ENCODE measurements at regions not wholly inside any gene's neighbourhood (a gene's known extent, or its start where the extent isn't known, plus 50 kb on each side); places are given as distances from the start of the nearest gene placed in this dataset.
"Not testable (repeated sequence)": the region's sequence is repeated elsewhere in the genome, so short reads cannot be mapped to it uniquely, and the experiment has no call there.

DNA sequence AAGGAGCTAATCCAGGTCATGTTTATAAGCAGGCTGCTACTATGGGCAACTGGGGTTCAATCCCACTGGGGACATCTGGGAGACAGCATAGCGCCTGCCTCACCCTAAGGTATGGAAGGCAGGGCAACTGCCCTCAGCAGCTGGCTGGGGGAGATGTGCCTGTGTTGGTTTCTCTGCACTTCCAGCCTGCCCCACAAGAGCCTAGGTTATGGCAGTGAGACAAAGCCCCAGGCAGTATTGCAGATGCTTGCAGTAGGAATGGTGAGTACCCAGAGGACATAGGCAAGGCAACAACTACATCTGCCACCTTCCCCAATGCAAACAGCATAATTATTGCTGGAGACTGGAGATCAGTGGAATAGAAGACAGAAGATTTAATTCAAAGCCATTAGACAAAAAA lies 131.8 kb downstream of the NPIPA8 start:
- not testable (repeated sequence) for H3K27me3 ChIP-seq (ENCODE audit: control insufficient read depth in 5 of 5, insufficient read depth in 4 of 5, low read length in 5 of 5); H3K9me3 ChIP-seq (ENCODE audit: control insufficient read depth in 5 of 5, low read length in 5 of 5); H3K4me1 ChIP-seq (ENCODE audit: control insufficient read depth in 5 of 5, insufficient read depth in 5 of 5, low read length in 5 of 5); H3K4me3 ChIP-seq (ENCODE audit: low read depth in 1 of 5, low read length in 5 of 5); H3K27ac ChIP-seq (ENCODE audit: low read depth, low read length); H3K9ac ChIP-seq (ENCODE audit: low read length in 5 of 5); H3K36me3 ChIP-seq (ENCODE audit: control insufficient read depth in 5 of 5, insufficient read depth in 5 of 5, low read length in 5 of 5)

DNA sequence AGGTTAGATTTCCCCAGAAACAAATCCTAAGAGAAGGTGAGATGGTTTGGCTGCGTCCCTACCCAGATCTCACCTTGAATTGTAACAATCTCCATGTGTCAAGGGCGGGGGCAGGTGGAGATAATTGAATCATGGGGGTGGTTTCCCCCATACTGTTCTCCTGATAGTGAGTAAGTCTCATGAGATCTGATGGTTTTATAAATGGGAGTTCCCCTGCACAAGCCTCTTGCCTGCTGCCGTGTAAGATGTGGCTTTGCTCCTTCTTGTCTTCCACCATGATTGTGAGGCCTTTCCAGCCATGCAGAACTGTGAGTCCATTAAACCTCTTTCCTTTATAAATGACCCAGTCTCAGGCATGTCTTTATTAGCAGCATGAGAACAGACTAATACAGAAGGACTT lies 132.2 kb downstream of the NPIPA8 start:
- not testable (repeated sequence) for H3K36me3 ChIP-seq (ENCODE audit: control insufficient read depth in 5 of 5, insufficient read depth in 5 of 5, low read length in 5 of 5); H3K9ac ChIP-seq (ENCODE audit: low read length in 5 of 5); H3K27me3 ChIP-seq (ENCODE audit: control insufficient read depth in 5 of 5, insufficient read depth in 4 of 5, low read length in 5 of 5); H3K27ac ChIP-seq (ENCODE audit: low read depth, low read length); H3K9me3 ChIP-seq (ENCODE audit: control insufficient read depth in 5 of 5, low read length in 5 of 5); H3K4me3 ChIP-seq (ENCODE audit: low read depth in 1 of 5, low read length in 5 of 5); H3K4me1 ChIP-seq (ENCODE audit: control insufficient read depth in 5 of 5, insufficient read depth in 5 of 5, low read length in 5 of 5)

DNA sequence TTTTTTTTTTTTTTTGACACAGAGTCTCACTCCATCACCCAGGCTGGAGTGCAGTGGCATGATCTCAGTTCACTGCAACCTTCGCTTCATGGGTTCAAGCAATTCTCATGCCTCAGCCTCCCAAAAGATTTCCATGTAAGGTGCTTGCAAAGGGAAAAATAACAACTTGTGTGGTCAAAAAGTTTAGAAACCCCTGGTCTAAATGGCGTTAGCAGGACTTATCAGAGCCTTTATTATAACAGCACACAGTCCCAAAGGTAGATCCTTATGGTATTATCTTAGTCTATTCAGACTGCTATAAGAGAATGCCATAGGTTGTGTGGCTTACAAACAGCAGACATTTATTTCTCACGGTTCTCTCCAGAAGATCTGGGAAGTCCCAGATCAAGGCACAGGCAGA lies 135.0 kb downstream of the NPIPA8 start:
- H3K4me3 ChIP-seq (ENCODE audit: low read depth in 1 of 5, low read length in 5 of 5); H3K4me1 ChIP-seq (ENCODE audit: control insufficient read depth in 5 of 5, insufficient read depth in 5 of 5, low read length in 5 of 5); H3K9ac ChIP-seq (ENCODE audit: low read length in 5 of 5); H3K27me3 ChIP-seq (ENCODE audit: control insufficient read depth in 5 of 5, insufficient read depth in 4 of 5, low read length in 5 of 5); H3K27ac ChIP-seq (ENCODE audit: low read depth, low read length); H3K9me3 ChIP-seq (ENCODE audit: control insufficient read depth in 5 of 5, low read length in 5 of 5); H3K36me3 ChIP-seq (ENCODE audit: control insufficient read depth in 5 of 5, insufficient read depth in 5 of 5, low read length in 5 of 5): not testable (repeated sequence)

DNA sequence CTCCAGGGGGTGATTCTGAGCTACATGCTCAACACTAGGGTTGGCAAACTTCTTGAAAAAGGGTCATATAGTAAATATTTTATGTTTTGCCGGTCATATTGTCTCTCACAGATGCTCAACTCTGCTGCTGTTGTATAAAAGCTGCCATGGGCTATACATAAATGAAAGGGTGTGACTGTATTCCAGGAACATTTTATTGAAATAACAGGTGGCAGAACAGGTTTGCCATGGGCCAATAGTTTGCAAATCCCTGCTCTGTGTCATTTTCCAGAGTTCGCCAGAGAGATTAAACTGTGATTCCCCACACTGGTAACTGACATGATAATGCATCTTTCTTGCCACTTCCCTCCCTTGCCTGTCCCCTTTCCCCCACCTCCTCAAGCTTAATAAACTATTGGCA lies 144.1 kb downstream of the NPIPA8 start:
- H3K4me1 ChIP-seq (ENCODE audit: control insufficient read depth in 5 of 5, insufficient read depth in 5 of 5, low read length in 5 of 5); H3K9ac ChIP-seq (ENCODE audit: low read length in 5 of 5): not testable (repeated sequence)

DNA sequence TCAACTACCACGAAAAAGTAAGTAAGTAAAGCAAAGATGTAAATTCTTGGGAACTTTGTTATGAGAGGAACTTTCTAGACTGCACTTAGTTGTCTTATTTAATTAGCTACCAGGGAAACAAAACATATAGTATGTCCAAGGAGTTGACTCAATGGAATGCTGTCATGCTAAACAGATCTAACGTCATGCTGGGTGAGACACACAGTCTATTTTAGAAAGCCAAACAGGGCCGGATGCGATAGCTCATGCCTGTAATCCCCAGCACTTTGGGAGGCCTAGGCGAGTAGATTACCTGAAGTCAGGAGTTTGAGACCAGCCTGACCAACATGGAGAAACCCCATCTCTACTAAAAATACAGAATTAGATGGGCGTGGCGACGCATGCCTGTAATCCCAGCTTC lies 146.4 kb downstream of the NPIPA8 start:
- H3K9ac ChIP-seq (ENCODE audit: low read length in 5 of 5); H3K27ac ChIP-seq (ENCODE audit: low read depth, low read length); H3K4me1 ChIP-seq (ENCODE audit: control insufficient read depth in 5 of 5, insufficient read depth in 5 of 5, low read length in 5 of 5); H3K36me3 ChIP-seq (ENCODE audit: control insufficient read depth in 5 of 5, insufficient read depth in 5 of 5, low read length in 5 of 5); H3K27me3 ChIP-seq (ENCODE audit: control insufficient read depth in 5 of 5, insufficient read depth in 4 of 5, low read length in 5 of 5); H3K9me3 ChIP-seq (ENCODE audit: control insufficient read depth in 5 of 5, low read length in 5 of 5); H3K4me3 ChIP-seq (ENCODE audit: low read depth in 1 of 5, low read length in 5 of 5): not testable (repeated sequence)

More for the DNA sequence above, 144.1 kb downstream of the NPIPA8 start:
- H3K27me3 ChIP-seq (ENCODE audit: control insufficient read depth in 5 of 5, insufficient read depth in 4 of 5, low read length in 5 of 5); H3K9me3 ChIP-seq (ENCODE audit: control insufficient read depth in 5 of 5, low read length in 5 of 5); H3K4me3 ChIP-seq (ENCODE audit: low read depth in 1 of 5, low read length in 5 of 5); H3K36me3 ChIP-seq (ENCODE audit: control insufficient read depth in 5 of 5, insufficient read depth in 5 of 5, low read length in 5 of 5); H3K27ac ChIP-seq (ENCODE audit: low read depth, low read length): not testable (repeated sequence)

DNA sequence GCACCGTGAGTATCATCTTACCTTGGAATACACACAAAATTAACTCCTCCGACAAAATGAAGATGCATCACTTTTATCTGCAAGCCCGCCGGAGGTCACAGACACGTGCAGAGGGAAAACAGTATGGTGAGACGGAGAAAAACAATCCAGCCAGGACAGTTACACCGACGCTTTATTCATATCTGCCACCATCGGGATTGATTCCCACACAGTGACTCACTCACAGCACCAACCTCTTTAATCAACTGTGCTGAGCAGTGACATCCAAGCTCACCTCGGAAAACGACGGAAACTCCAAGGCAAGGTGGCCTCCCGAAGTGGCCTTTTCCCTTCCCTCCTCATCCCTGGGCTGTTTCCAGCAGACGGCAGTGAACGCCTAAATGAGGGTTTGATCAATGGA lies 151.8 kb downstream of the NPIPA8 start:
- H3K27ac ChIP-seq (ENCODE audit: low read depth, low read length); H3K4me3 ChIP-seq (ENCODE audit: low read depth in 1 of 5, low read length in 5 of 5); H3K27me3 ChIP-seq (ENCODE audit: control insufficient read depth in 5 of 5, insufficient read depth in 4 of 5, low read length in 5 of 5); H3K9me3 ChIP-seq (ENCODE audit: control insufficient read depth in 5 of 5, low read length in 5 of 5); H3K9ac ChIP-seq (ENCODE audit: low read length in 5 of 5); H3K4me1 ChIP-seq (ENCODE audit: control insufficient read depth in 5 of 5, insufficient read depth in 5 of 5, low read length in 5 of 5); H3K36me3 ChIP-seq (ENCODE audit: control insufficient read depth in 5 of 5, insufficient read depth in 5 of 5, low read length in 5 of 5): not testable (repeated sequence)

DNA sequence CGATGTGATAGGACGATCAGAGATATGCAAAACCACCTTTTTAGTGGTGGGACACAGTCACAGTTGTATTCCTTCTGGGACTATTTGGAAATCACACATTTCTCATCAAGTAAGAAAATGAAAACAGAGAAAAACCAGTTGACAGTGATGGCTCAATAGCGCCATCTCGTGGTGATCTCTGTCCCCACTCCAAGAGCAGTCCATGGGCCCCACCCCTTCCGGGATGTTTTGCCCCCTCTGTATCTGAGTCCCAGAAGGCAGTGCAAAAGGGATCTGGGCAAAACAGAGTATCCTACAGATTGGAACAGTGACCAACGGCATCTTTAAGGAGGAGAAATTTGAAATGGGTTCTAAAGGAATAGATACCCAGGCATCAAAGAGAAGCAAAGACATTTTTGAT lies 155.5 kb downstream of the NPIPA8 start:
- not testable (repeated sequence) for H3K27ac ChIP-seq (ENCODE audit: low read depth, low read length); H3K9me3 ChIP-seq (ENCODE audit: control insufficient read depth in 5 of 5, low read length in 5 of 5); H3K27me3 ChIP-seq (ENCODE audit: control insufficient read depth in 5 of 5, insufficient read depth in 4 of 5, low read length in 5 of 5); H3K36me3 ChIP-seq (ENCODE audit: control insufficient read depth in 5 of 5, insufficient read depth in 5 of 5, low read length in 5 of 5); H3K4me3 ChIP-seq (ENCODE audit: low read depth in 1 of 5, low read length in 5 of 5); H3K9ac ChIP-seq (ENCODE audit: low read length in 5 of 5); H3K4me1 ChIP-seq (ENCODE audit: control insufficient read depth in 5 of 5, insufficient read depth in 5 of 5, low read length in 5 of 5)

DNA sequence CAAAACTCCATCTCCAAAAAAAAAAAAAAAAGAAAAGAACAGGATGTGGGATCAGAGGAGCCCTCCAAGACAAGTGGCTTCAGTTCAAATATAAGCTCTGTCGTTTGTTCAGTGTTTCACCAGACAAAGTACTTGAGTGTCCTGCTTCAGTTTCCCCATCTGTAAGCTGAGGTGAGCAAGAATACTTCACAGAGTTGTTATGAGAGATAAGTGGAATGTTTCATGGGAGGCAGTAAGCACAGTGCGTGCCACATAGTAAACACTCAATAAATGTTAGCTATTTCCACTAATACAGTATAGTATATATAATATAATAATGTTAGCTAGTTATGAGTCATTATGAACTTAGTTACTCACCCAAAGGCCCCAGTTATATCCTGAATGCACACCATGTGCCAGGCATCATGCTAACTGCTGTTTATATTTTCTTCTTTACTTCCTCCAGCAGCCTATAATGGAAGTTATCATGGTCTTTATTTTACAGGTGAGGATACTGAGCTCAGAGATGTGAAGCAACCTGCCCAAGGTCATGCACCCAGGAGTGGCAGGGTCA lies 162.5 kb downstream of the NPIPA8 start:
- not testable (repeated sequence) for H3K9me3 ChIP-seq (ENCODE audit: control insufficient read depth in 5 of 5, low read length in 5 of 5); H3K36me3 ChIP-seq (ENCODE audit: control insufficient read depth in 5 of 5, insufficient read depth in 5 of 5, low read length in 5 of 5); H3K9ac ChIP-seq (ENCODE audit: low read length in 5 of 5); H3K4me1 ChIP-seq (ENCODE audit: control insufficient read depth in 5 of 5, insufficient read depth in 5 of 5, low read length in 5 of 5); H3K27me3 ChIP-seq (ENCODE audit: control insufficient read depth in 5 of 5, insufficient read depth in 4 of 5, low read length in 5 of 5); H3K4me3 ChIP-seq (ENCODE audit: low read depth in 1 of 5, low read length in 5 of 5); H3K27ac ChIP-seq (ENCODE audit: low read depth, low read length)

DNA sequence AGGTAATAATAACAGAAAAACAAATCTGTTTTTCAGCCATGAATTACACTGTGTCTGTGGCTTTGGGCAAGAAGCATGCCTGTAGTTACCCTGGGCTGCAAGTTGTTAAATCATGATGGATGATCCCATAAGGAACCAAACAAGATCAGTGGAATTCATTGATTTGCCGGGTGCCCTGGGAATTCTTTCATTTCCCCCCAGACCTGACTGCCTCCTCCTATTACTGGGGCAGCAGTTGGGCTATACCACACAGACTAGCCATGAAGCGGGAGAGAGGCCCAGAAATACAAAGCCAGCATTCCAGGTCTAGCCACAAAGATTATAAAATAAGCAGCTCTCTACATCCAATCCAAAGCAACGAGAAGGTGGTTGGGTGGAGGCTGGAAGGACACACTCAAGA lies 174.2 kb downstream of the NPIPA8 start:
- H3K4me1 ChIP-seq (ENCODE audit: control insufficient read depth in 5 of 5, insufficient read depth in 5 of 5, low read length in 5 of 5); H3K27me3 ChIP-seq (ENCODE audit: control insufficient read depth in 5 of 5, insufficient read depth in 4 of 5, low read length in 5 of 5); H3K9ac ChIP-seq (ENCODE audit: low read length in 5 of 5); H3K36me3 ChIP-seq (ENCODE audit: control insufficient read depth in 5 of 5, insufficient read depth in 5 of 5, low read length in 5 of 5); H3K27ac ChIP-seq (ENCODE audit: low read depth, low read length); H3K9me3 ChIP-seq (ENCODE audit: control insufficient read depth in 5 of 5, low read length in 5 of 5); H3K4me3 ChIP-seq (ENCODE audit: low read depth in 1 of 5, low read length in 5 of 5): not testable (repeated sequence)

DNA sequence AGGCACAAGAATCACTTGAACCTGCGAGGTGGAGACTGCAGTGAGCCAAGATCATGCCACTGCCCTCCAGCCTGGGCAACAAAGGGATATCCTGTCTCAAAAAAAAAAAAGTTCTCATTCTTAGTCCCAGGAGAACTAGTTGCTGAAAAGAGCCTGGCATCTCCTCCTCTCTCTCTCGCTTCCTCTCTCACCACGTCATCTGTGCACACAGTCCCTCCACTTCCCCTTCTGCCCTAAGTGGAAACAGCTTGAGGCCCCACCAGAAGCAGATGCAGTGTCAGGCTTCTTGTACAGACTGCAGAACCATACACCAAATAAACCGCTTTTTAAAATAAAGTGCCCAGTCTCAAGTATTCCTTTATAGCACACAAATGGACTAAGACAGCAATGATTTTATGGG lies 175.3 kb downstream of the NPIPA8 start:
- not testable (repeated sequence) for H3K9me3 ChIP-seq (ENCODE audit: control insufficient read depth in 5 of 5, low read length in 5 of 5); H3K27ac ChIP-seq (ENCODE audit: low read depth, low read length); H3K4me3 ChIP-seq (ENCODE audit: low read depth in 1 of 5, low read length in 5 of 5); H3K36me3 ChIP-seq (ENCODE audit: control insufficient read depth in 5 of 5, insufficient read depth in 5 of 5, low read length in 5 of 5); H3K9ac ChIP-seq (ENCODE audit: low read length in 5 of 5); H3K4me1 ChIP-seq (ENCODE audit: control insufficient read depth in 5 of 5, insufficient read depth in 5 of 5, low read length in 5 of 5); H3K27me3 ChIP-seq (ENCODE audit: control insufficient read depth in 5 of 5, insufficient read depth in 4 of 5, low read length in 5 of 5)

DNA sequence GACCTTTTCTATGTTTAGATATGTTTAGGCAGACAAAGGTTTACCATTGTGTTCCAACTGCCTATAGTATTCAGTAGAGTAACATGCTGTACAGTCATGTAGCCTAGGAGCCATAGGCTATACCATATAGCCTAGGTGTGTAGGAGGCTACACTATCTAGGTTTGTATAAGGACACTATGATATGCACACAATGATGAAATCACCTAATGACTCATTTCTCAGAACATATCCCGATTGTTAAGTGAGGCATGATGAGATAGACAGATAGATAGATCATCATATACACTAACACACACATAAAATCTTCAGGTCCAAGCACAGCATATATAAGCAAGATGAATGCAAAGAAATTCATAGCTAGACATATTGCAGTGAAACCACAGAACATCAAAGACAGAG lies 177.4 kb downstream of the NPIPA8 start:
- H3K27ac ChIP-seq (ENCODE audit: low read depth, low read length); H3K4me1 ChIP-seq (ENCODE audit: control insufficient read depth in 5 of 5, insufficient read depth in 5 of 5, low read length in 5 of 5); H3K9ac ChIP-seq (ENCODE audit: low read length in 5 of 5); H3K4me3 ChIP-seq (ENCODE audit: low read depth in 1 of 5, low read length in 5 of 5); H3K9me3 ChIP-seq (ENCODE audit: control insufficient read depth in 5 of 5, low read length in 5 of 5); H3K27me3 ChIP-seq (ENCODE audit: control insufficient read depth in 5 of 5, insufficient read depth in 4 of 5, low read length in 5 of 5); H3K36me3 ChIP-seq (ENCODE audit: control insufficient read depth in 5 of 5, insufficient read depth in 5 of 5, low read length in 5 of 5): not testable (repeated sequence)
